NCI-H1436 (cell line): ENCODE measurements at regions not wholly inside any gene's neighbourhood (a gene's known extent, or its start where the extent isn't known, plus 50 kb on each side); places are given as distances from the start of the nearest gene placed in this dataset.
"Not testable (repeated sequence)": the region's sequence is repeated elsewhere in the genome, so short reads cannot be mapped to it uniquely, and the experiment has no call there.

ENCODE experiments used
- DNase-seq: peaks from one replicate; lab custom pipeline; 2025; lab: John Stamatoyannopoulos, UW

DNA sequence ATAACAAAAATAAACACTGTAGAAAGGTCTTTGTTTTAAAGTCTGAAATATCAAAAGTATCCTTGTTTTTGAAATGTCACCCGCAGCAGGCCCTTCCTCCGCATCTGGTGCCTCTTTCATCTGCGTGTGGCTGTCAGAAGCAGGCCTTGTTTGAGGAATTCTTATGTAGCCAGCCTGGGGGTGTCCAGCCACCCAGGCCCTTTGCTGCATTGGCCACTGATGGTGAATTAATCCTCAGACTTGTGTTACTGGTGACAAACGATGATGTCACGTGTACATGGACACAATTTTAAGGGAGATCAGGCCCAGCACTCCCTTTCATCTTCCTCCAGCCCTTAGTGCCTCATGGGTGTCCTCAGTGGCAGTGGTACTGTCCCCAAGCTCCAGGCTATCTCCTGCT is 208.0 kb upstream of the GALNT2 start:
- DNase-seq: no peak

GRCh38 chr1:229860926-229861325 is 206.1 kb upstream of the GALNT2 start:
- DNase-seq: no peak

GRCh38 chr1:229862017-229862774 is 204.8 kb upstream of the GALNT2 start:
- DNase-seq: no peak

DNA sequence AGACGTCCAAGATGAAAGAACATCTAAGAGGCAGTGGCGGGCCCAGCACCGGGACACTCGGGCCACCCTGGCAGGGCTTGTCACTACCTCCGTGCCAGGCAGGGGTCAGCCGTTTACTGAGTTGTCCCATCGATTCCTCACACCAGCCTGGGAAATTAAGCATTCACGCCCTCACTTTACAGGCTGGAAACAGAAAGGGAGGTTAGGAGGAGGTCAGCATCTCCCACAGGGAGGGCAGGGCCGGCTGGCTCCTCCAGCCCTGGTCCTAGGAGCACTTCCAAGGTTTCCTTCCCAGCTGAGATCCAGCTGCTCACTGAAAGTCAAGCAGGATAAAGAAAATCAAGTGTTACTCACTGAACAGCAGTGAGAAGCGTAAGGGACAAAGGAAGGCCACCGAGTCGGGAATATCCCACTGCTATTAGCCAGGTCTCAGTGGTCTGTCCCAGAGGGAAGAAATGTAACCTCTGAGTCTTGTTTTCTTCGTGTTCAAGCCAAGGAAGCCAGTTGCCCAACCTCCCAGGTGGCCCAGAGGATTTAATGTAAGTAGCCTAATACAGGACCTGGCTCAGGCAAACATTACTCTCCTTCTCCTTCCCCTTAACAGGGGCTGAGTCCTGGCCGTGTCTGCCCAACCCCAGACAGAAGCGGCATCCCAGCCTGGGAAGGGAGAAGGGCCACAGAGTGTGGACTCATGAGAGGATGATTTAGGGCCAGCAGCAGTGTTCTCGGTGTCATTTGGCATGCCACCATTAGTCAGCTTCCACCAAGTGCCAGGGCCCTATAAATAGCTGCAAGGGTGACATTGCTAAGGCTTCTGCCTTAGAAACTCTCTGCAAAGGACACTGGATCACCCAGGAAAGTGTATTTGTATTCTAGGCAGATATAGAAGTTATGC is 203.1 kb upstream of the GALNT2 start:
- no peak for DNase-seq

GRCh38 chr1:229864686-229865230 is 202.3 kb upstream of the GALNT2 start:
- DNase-seq: no peak

- DNase-seq: not testable (repeated sequence)
Observed at GRCh38 chr1:229865321-229865720, 201.7 kb upstream of the GALNT2 start.

- DNase-seq: no peak
Observed at GRCh38 chr1:229867726-229868125, 199.3 kb upstream of the GALNT2 start.

- DNase-seq: no peak
Observed at GRCh38 chr1:229869240-229869639, 197.8 kb upstream of the GALNT2 start.

- no peak for DNase-seq
Observed at GRCh38 chr1:229869687-229870086, 197.4 kb upstream of the GALNT2 start.

DNA sequence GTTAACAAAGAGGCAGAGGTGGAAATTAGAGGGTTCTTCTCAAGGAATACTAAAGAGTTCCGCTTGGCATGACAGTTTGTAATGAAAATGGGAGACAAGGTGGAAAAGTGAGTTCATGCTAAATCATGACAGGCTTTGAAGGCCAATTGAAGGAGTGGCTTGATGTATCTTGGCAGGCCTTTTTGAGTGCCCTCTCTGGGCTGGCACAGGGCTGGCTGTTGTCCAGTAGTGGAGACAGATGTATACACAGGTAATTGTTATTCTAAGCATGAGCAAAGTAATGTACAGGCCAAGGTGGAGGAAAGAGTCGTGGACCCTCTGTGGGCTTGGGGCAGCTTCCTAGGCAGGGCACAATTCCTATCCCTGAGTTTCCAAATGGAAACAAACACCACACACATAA is 196.7 kb upstream of the GALNT2 start:
- DNase-seq: no peak

GRCh38 chr1:229871078-229871676 is 195.9 kb upstream of the GALNT2 start:
- DNase-seq: no peak

- no peak for DNase-seq
Observed at GRCh38 chr1:229874136-229874535, 192.9 kb upstream of the GALNT2 start.

DNA sequence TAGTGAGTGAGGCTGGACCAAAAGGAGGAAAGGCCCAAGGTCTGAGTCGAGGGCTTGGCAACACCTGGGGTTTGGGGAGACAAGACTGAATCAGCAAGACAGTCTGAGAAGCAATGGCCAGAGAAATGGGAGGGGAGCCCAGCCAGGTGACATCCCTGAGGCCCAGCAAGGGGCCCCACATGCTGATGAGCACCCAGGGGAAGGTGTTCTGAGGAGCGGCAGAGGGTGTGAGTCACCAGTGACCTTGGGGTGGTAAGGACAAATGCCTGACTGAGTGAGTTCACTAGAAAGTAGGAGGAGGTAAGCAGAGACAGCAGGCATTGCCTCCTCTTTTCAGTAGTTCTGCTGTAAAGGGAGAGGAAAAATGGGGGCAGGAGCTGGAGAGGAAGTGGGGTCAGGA is 192.4 kb upstream of the GALNT2 start:
- DNase-seq: no peak

- DNase-seq: no peak
Observed at GRCh38 chr1:229875086-229875485, 192.0 kb upstream of the GALNT2 start.

GRCh38 chr1:229879746-229880145 is 187.3 kb upstream of the GALNT2 start:
- no peak for DNase-seq

GRCh38 chr1:229880271-229881170 is 186.5 kb upstream of the GALNT2 start:
- DNase-seq: no peak

GRCh38 chr1:229882621-229883020 is 184.4 kb upstream of the GALNT2 start:
- no peak for DNase-seq

GRCh38 chr1:229883504-229884200 is 183.4 kb upstream of the GALNT2 start:
- no peak for DNase-seq

DNA sequence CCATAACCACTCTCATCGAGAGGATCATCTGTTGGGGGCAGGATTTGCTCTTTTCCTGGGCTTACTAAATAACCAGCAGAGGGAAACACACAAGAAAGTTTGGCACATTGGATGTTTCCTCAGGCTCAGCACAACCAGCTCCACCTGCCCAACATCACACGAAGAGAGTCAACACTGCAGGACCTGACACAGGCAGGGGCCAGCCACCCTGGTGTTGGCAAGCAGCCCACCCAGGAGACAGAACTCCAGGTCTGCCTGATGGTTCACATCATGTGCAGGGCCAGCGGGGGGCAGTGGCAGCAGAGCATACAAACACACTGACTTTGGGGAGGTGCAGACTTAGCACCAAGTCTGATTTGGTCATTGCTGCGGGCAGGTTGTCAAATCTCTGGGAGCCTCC is 182.3 kb upstream of the GALNT2 start:
- DNase-seq: no peak

DNA sequence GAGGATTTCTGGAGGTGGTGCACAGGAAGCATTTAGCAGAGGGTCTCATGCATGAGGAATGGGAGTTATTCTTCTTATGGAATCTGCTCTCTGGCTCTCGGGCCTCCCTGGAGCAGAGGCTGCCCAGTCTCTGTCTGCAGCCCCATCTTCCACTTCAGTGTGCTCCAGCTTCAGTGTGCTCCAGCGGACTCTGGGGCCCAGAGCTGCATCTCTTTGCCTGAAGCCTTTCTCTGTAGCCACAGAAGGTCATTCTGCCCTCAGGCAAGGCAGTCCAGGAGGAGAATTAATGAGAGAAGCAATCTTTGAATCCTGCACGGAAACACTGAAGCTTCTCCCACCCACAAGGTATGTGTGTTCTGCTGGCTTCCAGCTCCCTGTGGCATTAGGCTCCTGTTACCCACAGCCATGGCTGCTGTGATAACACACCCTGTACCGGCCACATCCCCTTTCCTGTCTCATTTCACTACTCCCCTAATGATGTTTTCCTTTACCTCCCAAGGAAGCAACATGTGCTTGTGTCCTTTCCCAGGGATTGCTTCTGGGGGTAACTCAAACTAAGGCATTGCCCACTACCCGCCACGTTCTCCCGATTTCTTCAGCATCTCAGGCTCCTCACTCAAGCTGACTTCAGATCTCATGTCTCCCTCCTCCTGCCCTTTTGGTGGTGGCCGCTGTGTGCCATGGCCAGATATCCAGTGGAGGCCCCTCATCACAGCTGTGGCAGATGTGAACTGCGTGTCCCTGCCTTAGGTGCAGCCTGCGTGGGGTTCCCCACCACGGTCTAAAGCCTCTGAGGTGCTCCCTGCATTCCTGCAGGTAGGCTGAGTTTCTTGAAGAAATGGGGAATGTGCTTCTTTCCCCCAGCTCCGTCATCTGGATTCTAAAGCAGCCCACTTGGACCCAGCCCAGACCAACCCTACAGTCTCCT is 181.2 kb upstream of the GALNT2 start:
- DNase-seq: no peak
